ENCODE measurements at regions not wholly inside any gene's neighbourhood (a gene's known extent, or its start where the extent isn't known, plus 50 kb on each side); places are given as distances from the start of the nearest gene placed in this dataset.

DNA sequence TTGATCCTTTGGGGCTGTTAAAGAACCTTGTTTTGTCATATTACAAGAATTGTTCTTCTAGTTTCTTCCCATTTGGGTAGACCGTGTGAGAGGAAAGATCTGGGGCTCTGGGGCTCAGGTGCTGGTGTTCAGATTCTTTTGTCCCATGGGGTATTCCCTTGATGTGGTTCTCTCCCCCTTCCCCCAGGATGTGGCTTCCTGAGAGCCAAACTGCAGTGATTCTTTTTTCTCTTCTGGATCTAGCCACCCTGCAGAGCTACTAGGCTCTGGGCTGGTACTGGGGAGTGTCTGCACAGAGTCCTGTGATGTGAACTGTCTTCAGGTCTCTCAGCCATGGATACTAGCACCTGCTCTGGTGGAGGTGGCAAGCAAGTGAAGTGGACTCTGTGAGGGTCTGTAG is 480.5 kb upstream of the MAN1A1 start:
- TF ChIP-seq EZH2 (IDR thresholded peaks at IDR 0.05; ENCODE audit: insufficient read depth, poor library complexity, severe bottlenecking), result no peak
- TF ChIP-seq EZH2phosphoT487 (IDR thresholded peaks at IDR 0.05; ENCODE audit: insufficient read depth, low read depth), result no peak
